ENCODE measurements at regions not wholly inside any gene's neighbourhood (a gene's known extent, or its start where the extent isn't known, plus 50 kb on each side); places are given as distances from the start of the nearest gene placed in this dataset.

- TF ChIP-seq CTCF (IDR thresholded peaks at IDR 0.05; ENCODE audit: low read depth, low read length) (no peak), EZH2phosphoT487 (IDR thresholded peaks at IDR 0.05; ENCODE audit: low read depth) (no peak)
These were observed 153.6 kb downstream of the PHLDA1 start for GRCh38 chr12:75877763-75878621.
